ENCODE measurements at regions not wholly inside any gene's neighbourhood (a gene's known extent, or its start where the extent isn't known, plus 50 kb on each side); places are given as distances from the start of the nearest gene placed in this dataset.

DNA sequence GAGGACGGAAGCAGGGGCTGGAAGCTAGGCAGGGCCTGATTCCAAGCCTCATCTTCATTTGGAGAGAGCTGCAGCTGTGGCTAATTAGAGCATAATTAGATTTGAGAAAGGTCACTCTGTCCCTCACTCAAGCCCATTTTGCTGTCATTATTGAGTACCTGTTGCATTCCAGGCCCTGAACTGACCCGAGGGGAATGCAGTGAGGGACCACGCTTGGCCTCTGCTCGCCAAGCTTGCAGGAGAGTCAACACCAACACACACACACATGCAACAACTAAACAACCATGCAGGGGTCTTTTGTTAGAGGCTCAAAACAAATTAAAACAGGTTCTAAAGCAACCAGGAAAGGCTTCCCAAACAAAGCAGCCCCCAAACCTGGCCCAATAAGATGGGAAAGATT lies 52.7 kb upstream of the MAMLD1 start:
- no peak for DNase-seq

DNA sequence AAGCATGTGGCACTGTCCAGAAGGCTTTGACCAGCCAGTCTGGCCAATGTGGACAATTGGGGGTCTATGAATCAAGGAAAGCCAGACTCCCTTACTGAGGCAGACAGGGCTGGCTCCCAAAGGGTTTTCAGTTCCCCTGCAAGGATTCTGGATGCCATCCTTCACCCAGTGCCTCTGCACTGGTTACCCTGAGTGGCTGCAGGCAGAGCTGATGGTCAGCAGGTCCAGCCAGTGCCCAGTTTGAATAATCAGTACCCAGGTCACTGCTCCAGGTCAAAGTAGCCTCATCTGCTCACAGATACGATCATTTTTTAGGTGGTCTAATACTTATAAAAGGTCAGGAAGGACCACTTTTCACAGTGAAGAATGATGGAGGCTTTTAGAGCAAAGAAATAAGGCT lies 52.2 kb upstream of the MAMLD1 start:
- no peak for DNase-seq

DNA sequence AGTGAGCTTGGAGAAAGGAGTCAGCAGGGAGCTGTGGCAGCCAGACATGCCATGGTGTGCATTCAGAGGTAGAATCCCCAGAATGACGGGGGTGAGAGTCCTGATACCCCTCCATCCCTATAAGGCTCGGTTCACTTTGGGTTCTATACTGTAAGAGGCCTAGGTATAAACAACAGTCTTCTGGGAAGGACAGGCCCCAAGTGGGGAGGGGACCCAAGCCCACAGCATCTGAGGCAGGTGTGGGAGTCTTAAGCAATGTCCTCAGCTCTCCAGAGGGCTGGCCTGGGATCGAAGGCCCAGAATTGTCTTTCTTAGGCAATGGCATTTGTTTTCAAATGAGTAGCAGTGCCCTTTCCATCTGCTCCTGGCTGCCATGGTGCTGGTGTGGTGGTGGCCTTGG lies 50.2 kb upstream of the MAMLD1 start:
- DNase-seq, result no peak
